ENCODE measurements at regions not wholly inside any gene's neighbourhood (a gene's known extent, or its start where the extent isn't known, plus 50 kb on each side); places are given as distances from the start of the nearest gene placed in this dataset.
"Not testable (repeated sequence)": the region's sequence is repeated elsewhere in the genome, so short reads cannot be mapped to it uniquely, and the experiment has no call there.

DNA sequence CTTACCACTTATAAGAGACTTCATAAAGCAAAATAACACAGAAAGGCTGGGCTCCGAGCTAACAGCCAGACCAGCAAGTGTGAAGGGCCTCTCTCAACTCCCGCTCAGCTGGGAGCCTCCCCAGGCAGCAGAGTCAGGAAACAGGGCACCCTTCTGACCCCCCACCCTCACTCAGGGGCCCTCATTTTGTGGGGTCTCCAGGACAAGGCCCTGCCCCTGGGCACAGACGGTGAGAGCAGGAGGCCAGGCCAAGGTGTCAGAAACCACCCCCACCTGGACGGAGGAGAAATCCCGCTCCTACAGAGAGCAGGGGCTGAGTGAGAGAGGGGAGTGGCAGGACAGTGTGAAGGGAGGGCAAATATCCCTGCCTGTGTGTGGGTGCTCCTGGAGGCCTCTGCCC, 135.8 kb upstream of the FOXD4L5 start:
- Histone ChIP-seq H3K9me3 (replicated peaks) (no peaks in the 10 kb centered on the region), H3K4me1 (replicated peaks) (no peaks in the 10 kb centered on the region), H3K36me3 (no peaks in the 10 kb centered on the region), H3K4me3 (no peak overlapping the region), H3K27me3 (replicated peaks) (no peaks in the 10 kb centered on the region), H3K27ac (no peak overlapping the region)
- DNase-seq (ENCODE audit: low read depth in 1 of 2, low spot score in 2 of 2) = no peak

DNA sequence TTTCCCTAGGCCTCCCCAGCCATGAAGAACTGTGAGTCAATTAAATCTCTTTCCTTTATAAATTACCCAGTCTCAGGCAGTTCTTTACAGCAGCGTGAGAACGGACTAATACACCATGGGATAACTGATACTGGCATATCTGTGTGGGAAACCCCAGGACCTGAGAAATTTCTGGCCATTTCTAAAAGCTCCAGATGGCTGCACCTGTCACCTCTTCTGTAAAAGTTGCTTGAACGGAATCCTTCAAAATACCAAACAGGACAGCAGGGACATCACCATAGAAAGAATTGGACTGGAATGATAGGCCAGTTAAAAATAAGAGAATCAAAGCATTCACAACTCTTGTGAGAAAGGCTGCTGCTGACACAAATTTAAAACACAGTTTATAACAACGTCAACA, 134.0 kb upstream of the FOXD4L5 start:
- not testable (repeated sequence) for H3K9me3 ChIP-seq (replicated peaks); H3K4me1 ChIP-seq (replicated peaks); H3K27ac ChIP-seq; DNase-seq (ENCODE audit: low read depth in 1 of 2, low spot score in 2 of 2); H3K36me3 ChIP-seq; H3K27me3 ChIP-seq (replicated peaks); H3K4me3 ChIP-seq

DNA sequence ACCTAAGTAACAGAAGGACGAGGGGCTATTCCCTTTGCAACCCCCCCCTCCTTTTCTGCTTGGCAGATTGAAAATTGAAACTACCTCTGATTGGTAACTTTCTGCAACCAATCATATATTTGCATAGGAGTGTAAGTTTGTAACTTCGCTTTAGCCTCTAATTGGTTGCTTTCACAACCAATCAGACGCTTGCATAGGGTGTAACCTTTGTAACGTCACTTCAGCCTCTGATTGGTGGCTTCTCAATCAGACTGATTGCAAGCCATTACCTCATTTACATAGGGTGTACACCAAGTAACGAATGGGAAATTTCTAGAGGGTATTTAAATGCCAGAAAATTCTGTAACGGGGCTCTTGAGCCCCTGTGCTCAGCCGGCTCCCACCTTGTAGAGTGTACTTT, 131.9 kb upstream of the FOXD4L5 start:
- H3K4me3 ChIP-seq; H3K9me3 ChIP-seq (replicated peaks); DNase-seq (ENCODE audit: low read depth in 1 of 2, low spot score in 2 of 2); H3K27me3 ChIP-seq (replicated peaks); H3K4me1 ChIP-seq (replicated peaks); H3K36me3 ChIP-seq; H3K27ac ChIP-seq: not testable (repeated sequence)

DNA sequence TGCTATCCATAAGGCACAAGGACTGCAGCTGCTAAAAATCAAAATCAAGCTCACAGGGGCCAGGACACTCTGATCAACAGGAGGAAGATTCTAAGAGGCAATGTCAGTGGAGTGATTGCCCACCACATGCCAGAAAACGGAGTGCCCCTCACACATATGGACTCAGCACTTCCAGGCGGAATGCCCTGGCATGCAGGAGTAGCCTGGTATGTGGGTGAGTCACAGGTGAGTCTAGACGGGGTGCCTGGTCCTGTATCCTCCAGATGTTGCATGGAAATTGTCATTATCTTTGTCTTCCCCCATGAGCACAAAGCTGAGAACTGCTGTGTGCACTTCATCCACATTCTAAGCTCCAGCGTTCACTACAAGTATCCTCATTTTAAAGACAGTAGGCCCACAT, 129.2 kb upstream of the FOXD4L5 start:
- H3K27me3 ChIP-seq (replicated peaks); H3K4me3 ChIP-seq; H3K4me1 ChIP-seq (replicated peaks); DNase-seq (ENCODE audit: low read depth in 1 of 2, low spot score in 2 of 2); H3K36me3 ChIP-seq; H3K9me3 ChIP-seq (replicated peaks); H3K27ac ChIP-seq: not testable (repeated sequence)

DNA sequence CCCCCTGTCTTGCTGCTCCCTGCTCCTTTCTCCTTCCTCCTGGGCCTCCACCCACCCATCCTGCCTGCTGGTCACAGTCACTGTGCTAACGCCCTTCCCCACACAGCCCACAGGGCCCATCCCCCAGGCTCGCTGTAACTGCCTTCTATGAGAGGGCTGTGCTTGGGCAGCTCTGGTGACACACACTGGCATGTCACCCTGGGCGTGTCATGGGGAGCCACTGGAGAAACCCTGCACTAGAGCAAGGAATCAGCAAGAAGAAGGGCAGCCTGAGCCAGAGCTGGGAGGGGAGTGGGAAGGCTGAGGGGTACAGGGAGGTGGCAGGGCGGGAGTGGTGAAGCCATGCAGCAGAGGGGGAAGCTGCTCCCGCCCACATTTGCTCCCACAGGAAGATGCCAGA, 128.4 kb upstream of the FOXD4L5 start:
- H3K4me3 ChIP-seq; H3K27me3 ChIP-seq (replicated peaks); H3K27ac ChIP-seq; H3K9me3 ChIP-seq (replicated peaks); H3K4me1 ChIP-seq (replicated peaks); DNase-seq (ENCODE audit: low read depth in 1 of 2, low spot score in 2 of 2); H3K36me3 ChIP-seq: not testable (repeated sequence)

DNA sequence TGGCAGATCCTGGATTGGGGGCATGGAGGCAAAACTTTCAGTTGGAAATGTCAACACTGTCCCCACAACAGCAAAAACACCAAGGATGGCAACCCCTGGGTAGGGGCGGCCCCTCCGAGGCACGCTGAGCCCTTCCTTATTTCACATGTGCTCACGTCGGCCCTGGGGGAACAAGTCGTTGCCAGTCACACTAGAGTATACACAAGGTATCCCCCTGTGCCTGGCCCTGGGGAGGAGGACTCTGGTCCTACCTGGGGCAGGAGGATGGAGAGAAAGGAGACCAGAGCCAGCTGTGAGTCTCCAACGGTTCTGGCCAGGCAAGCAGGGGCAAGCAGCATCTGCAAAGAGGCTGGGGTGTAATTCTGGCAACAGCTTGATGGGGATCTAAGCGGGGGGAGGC, 126.9 kb upstream of the FOXD4L5 start:
- no peak for DNase-seq (ENCODE audit: low read depth in 1 of 2, low spot score in 2 of 2)
- no peak overlapping the region for H3K4me3 ChIP-seq

DNA sequence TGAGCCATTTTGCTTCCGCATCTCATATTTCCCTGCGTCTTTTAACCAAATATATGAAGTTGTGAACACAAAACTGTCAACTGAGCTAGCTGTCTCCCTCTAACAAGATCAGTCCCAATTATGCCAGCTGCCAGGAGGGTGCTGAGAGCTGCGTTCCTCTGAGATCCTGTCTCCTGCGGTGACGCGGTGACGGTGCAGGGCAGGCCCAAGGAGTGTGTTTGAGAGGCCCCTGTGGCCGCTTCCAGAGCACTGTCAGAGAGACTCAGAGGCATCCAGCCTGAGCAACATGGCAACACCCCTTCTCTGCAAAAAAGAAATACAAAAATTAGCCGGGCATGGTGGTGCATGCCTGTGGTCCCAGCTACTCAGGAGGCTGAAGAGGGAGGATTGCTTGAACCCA, 126.3 kb upstream of the FOXD4L5 start:
- Histone ChIP-seq H3K27me3 (replicated peaks) (no peaks in the 10 kb centered on the region), H3K36me3 (no peaks in the 10 kb centered on the region), H3K9me3 (replicated peaks) (no peaks in the 10 kb centered on the region), H3K27ac (no peak overlapping the region), H3K4me3 (no peak overlapping the region), H3K4me1 (replicated peaks) (no peaks in the 10 kb centered on the region)
- no peak for DNase-seq (ENCODE audit: low read depth in 1 of 2, low spot score in 2 of 2)

More for the DNA sequence above, 126.9 kb upstream of the FOXD4L5 start:
- H3K27me3 ChIP-seq (replicated peaks) = no peaks in the 10 kb centered on the region
- no peaks in the 10 kb centered on the region for H3K36me3 ChIP-seq
- no peaks in the 10 kb centered on the region for H3K9me3 ChIP-seq (replicated peaks)
- H3K27ac ChIP-seq = no peak overlapping the region
- H3K4me1 ChIP-seq (replicated peaks) = no peaks in the 10 kb centered on the region

DNA sequence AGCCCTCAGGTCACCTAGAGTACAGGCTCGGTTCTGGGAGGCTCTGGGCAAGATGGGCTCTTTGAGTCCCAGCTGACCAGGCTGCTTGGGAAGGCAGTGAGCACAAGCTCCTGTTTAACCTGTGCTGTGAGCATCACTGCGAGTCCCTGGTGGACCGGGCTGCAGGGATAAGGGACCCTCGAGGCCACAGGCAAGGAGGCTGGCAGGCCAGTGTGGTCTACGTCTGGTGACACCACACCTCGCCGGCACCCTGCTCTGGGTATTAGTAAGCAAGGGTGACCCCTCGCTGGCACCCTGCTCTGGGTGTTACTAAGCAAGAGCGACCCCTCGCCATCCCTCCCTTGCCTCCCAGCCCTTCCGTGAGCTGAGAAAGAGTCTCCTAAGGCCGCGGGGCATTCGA, 125.9 kb upstream of the FOXD4L5 start:
- no peak overlapping the region for H3K27ac ChIP-seq

DNA sequence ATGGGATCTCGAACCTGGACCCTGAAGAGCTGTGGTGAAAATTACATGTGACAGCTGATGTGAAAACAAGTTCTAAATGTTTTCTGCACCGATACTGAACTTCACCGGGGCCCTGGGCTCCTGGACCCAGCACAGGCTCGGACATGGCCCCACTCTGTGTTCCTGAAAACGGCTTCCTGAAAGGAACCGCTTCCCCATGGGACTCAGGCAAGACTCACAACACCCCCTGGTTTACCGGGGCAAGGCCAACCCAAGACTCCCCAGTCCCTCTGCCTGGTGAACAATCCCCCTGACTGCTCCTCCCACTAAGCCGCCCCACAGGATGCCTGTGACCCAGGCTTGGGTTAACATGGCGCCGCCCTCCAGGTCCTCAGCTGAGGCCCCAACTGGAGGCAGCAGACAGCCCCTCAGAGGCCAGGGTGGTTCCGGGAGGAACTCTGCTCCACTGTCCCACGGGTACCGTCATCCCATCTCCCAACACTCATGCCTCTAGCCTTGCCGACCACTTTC, 124.5 kb upstream of the FOXD4L5 start:
- DNase-seq (ENCODE audit: low read depth in 1 of 2, low spot score in 2 of 2) = no peak
- Histone ChIP-seq H3K36me3 (no peaks in the 10 kb centered on the region), H3K4me3 (no peak overlapping the region), H3K27ac (no peak overlapping the region), H3K4me1 (replicated peaks) (no peaks in the 10 kb centered on the region), H3K9me3 (replicated peaks) (no peaks in the 10 kb centered on the region), H3K27me3 (replicated peaks) (no peaks in the 10 kb centered on the region)

More for the DNA sequence above, 125.9 kb upstream of the FOXD4L5 start:
- no peaks in the 10 kb centered on the region for H3K27me3 ChIP-seq (replicated peaks)
- DNase-seq (ENCODE audit: low read depth in 1 of 2, low spot score in 2 of 2) = no peak
- H3K36me3 ChIP-seq = no peaks in the 10 kb centered on the region
- no peaks in the 10 kb centered on the region for H3K4me1 ChIP-seq (replicated peaks)
- no peaks in the 10 kb centered on the region for H3K9me3 ChIP-seq (replicated peaks)
- no peak overlapping the region for H3K4me3 ChIP-seq

DNA sequence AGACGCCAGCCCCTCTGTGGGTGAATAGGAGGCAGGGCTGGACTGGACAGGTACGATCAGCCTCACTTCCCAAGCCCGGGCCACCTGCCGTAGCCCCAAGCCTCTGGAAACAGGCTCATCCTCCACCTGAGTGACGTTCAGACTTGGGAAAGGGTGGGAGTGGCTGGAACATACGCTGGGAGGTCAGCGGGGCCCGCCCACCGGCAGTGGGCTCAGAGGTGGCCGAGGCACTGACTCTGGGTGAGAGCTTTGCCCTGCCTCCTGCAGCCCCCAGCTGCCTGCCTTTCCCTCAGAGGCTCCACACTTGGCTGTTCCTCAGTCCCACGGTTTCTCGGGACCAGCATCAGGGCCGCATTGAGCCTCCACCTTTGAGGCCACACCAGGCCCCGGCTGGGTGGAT, 123.8 kb upstream of the FOXD4L5 start:
- H3K4me1 ChIP-seq (replicated peaks); H3K4me3 ChIP-seq; H3K9me3 ChIP-seq (replicated peaks); H3K27ac ChIP-seq; DNase-seq (ENCODE audit: low read depth in 1 of 2, low spot score in 2 of 2); H3K27me3 ChIP-seq (replicated peaks); H3K36me3 ChIP-seq: not testable (repeated sequence)

DNA sequence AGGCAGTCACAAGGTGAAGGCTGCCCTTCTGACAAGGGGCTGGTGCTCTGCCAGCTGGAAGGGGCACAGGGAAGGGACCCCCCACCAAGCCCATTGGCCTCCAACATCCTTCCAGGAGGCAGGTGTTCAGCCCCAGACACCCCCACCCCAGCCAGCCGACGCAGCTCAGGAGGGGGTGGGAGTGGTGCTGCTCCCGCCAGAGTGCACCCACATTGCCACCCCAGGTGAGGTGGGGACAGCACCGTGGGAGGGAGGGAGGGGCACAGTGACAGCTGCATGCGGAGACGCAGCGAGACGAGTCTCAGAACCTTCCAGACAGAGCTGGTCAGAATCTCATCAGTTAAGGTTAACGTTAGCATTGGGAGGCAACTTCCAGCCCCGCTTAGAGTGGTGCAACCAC, 121.6 kb upstream of the FOXD4L5 start:
- H3K9me3 ChIP-seq (replicated peaks); H3K27me3 ChIP-seq (replicated peaks); H3K27ac ChIP-seq; H3K36me3 ChIP-seq; DNase-seq (ENCODE audit: low read depth in 1 of 2, low spot score in 2 of 2); H3K4me1 ChIP-seq (replicated peaks); H3K4me3 ChIP-seq: not testable (repeated sequence)

DNA sequence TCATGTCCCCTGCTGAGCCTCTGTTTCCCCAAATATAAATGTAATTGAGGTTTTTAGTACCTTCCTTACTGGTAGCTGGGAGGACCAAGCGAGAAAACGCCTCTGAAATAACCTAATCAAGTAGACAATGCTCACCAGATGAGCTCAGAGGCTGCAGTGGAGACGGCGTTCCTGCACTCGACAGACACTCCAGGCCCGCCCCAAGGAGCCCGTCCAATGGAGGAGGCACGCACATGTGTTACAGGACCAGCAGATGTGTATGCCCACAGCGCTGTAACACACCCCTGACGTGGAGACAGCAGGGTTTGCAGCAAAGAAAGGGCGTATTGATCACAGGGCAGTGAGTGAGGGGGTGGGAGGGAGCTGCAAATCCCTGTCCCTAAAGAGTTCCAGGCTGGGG, 120.8 kb upstream of the FOXD4L5 start:
- H3K4me3 ChIP-seq; H3K27me3 ChIP-seq (replicated peaks); H3K27ac ChIP-seq; H3K4me1 ChIP-seq (replicated peaks); H3K9me3 ChIP-seq (replicated peaks); H3K36me3 ChIP-seq; DNase-seq (ENCODE audit: low read depth in 1 of 2, low spot score in 2 of 2): not testable (repeated sequence)

DNA sequence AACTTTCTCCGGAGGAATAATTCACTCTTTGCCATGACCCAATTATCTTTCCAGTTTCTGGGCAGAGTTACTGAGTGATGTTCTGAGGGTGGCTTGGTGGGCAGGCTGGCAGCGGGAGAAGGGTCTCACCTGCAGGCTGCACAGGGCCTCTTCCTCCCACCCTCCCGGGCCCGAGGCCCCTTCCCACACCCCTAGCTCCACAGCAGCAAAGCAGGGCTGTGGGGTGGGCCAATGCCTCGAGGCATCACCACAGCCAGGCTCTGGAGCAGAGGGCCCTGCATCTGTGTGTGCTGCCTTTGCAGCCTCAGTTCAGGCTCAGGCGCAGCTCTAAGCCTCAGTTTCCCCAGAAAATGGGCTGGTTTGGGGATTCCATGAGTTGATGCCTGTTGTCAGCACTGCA, 120.2 kb upstream of the FOXD4L5 start:
- Histone ChIP-seq H3K9me3 (replicated peaks) (no peaks in the 10 kb centered on the region), H3K4me1 (replicated peaks) (no peaks in the 10 kb centered on the region), H3K27ac (no peak overlapping the region), H3K27me3 (replicated peaks) (no peaks in the 10 kb centered on the region), H3K4me3 (no peak overlapping the region), H3K36me3 (no peaks in the 10 kb centered on the region)
- DNase-seq (ENCODE audit: low read depth in 1 of 2, low spot score in 2 of 2) = no peak

DNA sequence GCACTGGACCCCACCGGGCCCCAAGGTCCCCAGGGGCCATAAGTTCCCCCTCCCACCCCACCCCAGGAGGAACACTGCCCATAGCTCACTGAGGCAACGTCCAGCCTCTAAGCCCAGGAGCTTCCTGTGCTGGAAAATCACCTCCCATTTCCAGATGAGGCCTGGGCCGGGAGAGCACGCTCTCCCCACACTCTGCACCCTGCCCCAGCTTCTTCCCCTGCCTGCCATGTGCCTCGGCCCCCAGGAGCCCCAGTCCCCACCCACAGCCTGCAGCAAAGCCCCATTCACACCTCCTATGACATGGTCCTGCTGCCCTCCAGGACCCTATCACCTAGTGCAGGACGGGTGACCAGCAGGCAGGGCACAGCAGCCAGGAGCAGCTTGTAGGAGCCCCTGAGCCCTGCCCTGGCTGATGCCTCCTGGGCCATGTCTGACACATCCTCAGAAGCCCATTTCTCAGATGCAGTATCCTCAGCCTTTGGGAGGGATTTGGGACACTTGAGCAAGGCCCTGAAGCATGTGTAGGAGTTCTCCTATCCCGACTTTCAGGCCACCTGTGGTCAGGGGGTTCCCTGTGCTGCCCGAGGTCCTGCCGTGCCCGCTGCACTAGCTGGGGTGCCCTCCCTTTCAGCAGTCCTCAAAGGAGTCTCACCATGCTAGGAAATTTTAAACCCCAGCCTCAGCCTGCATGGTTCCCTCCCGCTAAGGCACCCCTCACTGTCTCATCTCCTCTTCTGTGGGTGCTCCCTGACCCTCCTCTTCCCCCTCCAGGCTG, 119.4 kb upstream of the FOXD4L5 start:
- Histone ChIP-seq H3K36me3 (no peaks in the 10 kb centered on the region), H3K27me3 (replicated peaks) (no peaks in the 10 kb centered on the region), H3K4me3 (no peak overlapping the region), H3K9me3 (replicated peaks) (no peaks in the 10 kb centered on the region), H3K4me1 (replicated peaks) (no peaks in the 10 kb centered on the region), H3K27ac (no peak overlapping the region)
- DNase-seq (ENCODE audit: low read depth in 1 of 2, low spot score in 2 of 2) = no peak

DNA sequence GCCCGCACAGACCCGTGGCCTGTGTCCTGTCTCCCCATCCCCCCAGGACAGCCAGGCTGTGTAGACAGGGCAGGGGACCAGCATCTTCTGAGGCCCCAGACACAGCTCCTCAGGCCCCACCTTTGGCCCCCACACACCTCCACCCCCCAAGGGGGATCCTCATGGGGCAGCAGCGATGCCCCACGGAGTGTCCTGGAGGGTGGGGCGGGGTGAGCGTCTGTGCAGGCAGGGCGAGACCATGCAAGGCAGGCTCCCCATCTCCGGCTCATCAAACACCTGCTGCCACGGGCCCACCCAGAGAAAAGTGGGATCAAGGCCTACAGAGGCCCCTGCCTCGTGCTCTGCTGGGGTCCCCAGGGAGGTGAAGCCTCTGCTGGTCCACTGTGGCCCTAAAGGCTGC, 118.7 kb upstream of the FOXD4L5 start:
- H3K4me3 ChIP-seq = no peak overlapping the region
- H3K4me1 ChIP-seq (replicated peaks) = no peaks in the 10 kb centered on the region
- DNase-seq (ENCODE audit: low read depth in 1 of 2, low spot score in 2 of 2) = no peak
- no peaks in the 10 kb centered on the region for H3K27me3 ChIP-seq (replicated peaks)
- no peak overlapping the region for H3K27ac ChIP-seq
- H3K9me3 ChIP-seq (replicated peaks) = no peaks in the 10 kb centered on the region
- no peaks in the 10 kb centered on the region for H3K36me3 ChIP-seq

Data from SJSA1 (cell line).